ENCODE measurements at regions not wholly inside any gene's neighbourhood (a gene's known extent, or its start where the extent isn't known, plus 50 kb on each side); places are given as distances from the start of the nearest gene placed in this dataset.
"Not testable (repeated sequence)": the region's sequence is repeated elsewhere in the genome, so short reads cannot be mapped to it uniquely, and the experiment has no call there.

DNA sequence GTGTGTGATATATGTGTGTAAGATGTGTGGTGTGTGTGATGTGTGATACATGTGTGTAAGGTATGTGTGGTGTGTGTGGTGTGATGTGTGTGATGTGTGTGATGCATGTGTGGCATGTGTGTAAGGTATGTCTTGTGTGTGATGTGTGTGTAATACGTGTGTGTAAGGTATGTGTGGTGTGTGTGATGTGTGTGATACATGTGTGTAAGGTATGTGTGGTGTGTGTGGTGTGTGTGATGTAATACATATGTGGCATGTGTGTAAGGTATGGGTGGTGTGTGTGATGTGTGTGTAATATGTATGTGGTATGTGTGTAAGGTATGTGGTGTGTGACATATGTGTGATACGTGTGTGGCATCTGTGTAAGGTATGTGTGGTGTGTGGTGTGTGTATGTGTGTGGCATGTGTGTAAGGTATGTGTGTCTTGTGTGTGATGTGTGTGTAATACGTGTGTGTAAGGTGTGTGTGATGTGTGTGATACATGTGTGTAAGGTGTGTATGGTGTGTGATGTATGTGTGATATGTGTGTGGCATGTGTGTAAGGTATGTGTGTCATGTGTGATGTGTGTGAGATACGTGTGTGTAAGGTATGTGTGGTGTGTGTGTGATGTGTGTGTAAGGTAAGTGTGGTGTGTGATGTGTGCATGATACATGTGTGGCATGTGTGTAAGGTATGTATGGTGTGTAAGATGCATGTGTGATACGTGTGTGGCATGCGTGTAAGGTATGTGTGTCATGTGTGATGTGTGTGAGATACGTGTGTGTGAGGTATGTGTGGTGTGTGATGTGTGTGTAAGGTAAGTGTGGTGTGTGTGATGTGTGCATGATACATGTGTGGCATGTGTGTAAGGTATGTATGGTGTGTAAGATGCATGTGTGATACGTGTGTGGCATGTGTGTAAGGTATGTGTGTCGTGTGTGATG is 126.9 kb downstream of the COPS8 start:
- Histone ChIP-seq H3K4me1 (ENCODE audit: control insufficient read depth in 5 of 5, insufficient read depth in 5 of 5, low read length in 5 of 5) (peaks cover 8 to 20% (median 16%) of the 10 kb centered on the region in 5 donors), H3K27me3 (ENCODE audit: control insufficient read depth in 5 of 5, insufficient read depth in 4 of 5, low read length in 5 of 5) (peaks cover 0 to 11% (median 0%) of the 10 kb centered on the region in 5 donors)
- H3K4me3 ChIP-seq (ENCODE audit: low read depth in 1 of 5, low read length in 5 of 5); H3K27ac ChIP-seq (ENCODE audit: low read depth, low read length); H3K9me3 ChIP-seq (ENCODE audit: control insufficient read depth in 5 of 5, low read length in 5 of 5); H3K9ac ChIP-seq (ENCODE audit: low read length in 5 of 5); H3K36me3 ChIP-seq (ENCODE audit: control insufficient read depth in 5 of 5, insufficient read depth in 5 of 5, low read length in 5 of 5): not testable (repeated sequence)

DNA sequence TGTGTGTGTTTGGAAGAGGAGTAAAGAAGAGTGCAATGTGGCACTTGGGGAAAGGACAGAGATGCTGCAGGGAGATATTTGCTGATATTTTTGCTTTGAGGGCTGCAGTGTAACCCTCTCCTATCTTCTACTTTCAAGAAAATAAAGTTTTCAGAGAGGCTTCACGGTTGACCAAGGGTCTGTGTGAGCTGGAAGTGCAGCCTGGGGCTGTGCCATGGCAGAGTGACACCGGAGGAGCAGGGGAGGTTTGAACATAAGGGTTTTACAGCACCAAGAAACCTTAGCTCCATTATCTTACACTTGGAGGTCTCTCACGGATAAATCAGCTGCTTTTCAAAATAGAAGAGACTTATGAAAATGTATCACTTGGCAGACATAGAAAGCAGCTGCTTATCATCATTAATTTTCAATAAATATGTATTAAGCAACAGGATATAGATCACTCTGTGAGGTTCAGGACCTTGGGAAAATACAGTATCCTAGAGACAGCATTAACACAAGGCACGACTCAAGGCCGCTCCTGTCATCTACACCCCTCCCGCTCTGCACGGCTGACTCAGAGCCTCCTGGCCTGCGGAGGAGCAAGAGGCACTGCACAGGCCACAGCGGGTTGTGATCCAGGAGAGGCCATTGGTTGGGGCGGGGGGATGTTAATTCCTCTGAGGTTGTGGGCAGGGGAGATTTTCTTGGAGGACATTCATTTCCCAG is 127.8 kb downstream of the COPS8 start:
- Histone ChIP-seq H3K36me3 (ENCODE audit: control insufficient read depth in 5 of 5, insufficient read depth in 5 of 5, low read length in 5 of 5) (no peaks in the 10 kb centered on the region), H3K4me1 (ENCODE audit: control insufficient read depth in 5 of 5, insufficient read depth in 5 of 5, low read length in 5 of 5) (peaks cover 0 to 15% (median 7%) of the 10 kb centered on the region in 5 donors), H3K9me3 (ENCODE audit: control insufficient read depth in 5 of 5, low read length in 5 of 5) (no peaks in the 10 kb centered on the region), H3K27me3 (ENCODE audit: control insufficient read depth in 5 of 5, insufficient read depth in 4 of 5, low read length in 5 of 5) (peaks cover 0 to 11% (median 0%) of the 10 kb centered on the region in 5 donors), H3K4me3 (ENCODE audit: low read depth in 1 of 5, low read length in 5 of 5) (no peak overlapping the region), H3K9ac (ENCODE audit: low read length in 5 of 5) (no peak overlapping the region), H3K27ac (ENCODE audit: low read depth, low read length) (no peak overlapping the region)

DNA sequence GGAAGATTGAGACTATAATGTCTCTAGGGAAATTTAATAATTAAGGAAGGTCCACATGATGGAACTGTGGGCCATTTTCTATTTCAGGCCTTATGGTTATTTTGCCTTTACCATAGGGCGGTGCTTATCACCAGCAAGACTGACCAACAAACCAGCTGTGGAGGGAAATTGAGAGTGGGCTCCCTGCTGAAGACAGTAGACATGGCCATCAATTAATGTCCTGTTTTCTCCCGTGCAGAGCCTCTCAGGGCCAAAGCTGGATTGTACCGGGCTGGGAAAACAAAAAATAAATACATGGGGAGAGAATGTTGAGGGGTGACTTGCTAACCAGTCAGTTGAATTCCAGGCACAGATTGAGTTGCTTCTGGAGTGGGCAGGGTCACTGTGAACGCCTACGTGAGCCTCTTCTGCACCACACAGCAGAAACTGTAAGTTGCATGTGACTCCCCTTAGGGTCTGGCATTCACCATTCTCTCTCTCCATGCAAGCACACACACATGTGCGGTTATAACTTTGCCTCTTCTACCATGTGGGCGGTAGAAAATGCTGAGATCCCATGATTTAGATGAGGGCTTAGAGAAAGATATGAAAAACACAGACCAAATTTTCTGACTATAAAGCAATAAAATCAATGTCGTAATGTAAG is 128.5 kb downstream of the COPS8 start:
- H3K4me3 ChIP-seq (ENCODE audit: low read depth in 1 of 5, low read length in 5 of 5) = no peak overlapping the region
- no peaks in the 10 kb centered on the region for H3K9me3 ChIP-seq (ENCODE audit: control insufficient read depth in 5 of 5, low read length in 5 of 5)
- peaks cover 0 to 11% (median 0%) of the 10 kb centered on the region in 5 donors for H3K27me3 ChIP-seq (ENCODE audit: control insufficient read depth in 5 of 5, insufficient read depth in 4 of 5, low read length in 5 of 5)
- no peak overlapping the region for H3K9ac ChIP-seq (ENCODE audit: low read length in 5 of 5)
- no peaks in the 10 kb centered on the region for H3K36me3 ChIP-seq (ENCODE audit: control insufficient read depth in 5 of 5, insufficient read depth in 5 of 5, low read length in 5 of 5)
- peaks cover 0 to 9% (median 4%) of the 10 kb centered on the region in 5 donors for H3K4me1 ChIP-seq (ENCODE audit: control insufficient read depth in 5 of 5, insufficient read depth in 5 of 5, low read length in 5 of 5)
- H3K27ac ChIP-seq (ENCODE audit: low read depth, low read length) = no peak overlapping the region

DNA sequence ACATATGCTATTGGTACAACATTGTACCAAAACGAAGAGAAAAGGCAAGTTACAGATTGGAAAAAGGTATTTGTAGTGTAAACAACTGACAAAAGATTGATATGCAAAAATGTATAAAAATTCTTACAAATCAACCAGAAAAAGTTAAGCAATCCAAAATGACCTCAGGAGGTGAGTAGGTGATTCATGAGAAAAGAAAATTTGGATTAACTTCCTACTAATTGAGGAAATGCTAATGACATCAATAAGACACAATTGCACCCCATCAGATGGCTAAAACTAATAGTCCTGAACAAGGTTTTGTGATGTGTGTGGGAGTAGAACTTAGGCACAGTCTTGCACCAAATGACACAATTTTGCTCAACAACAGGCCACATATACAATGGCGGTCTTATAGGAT is 129.3 kb downstream of the COPS8 start:
- no peaks in the 10 kb centered on the region for H3K36me3 ChIP-seq (ENCODE audit: control insufficient read depth in 5 of 5, insufficient read depth in 5 of 5, low read length in 5 of 5)
- no peak overlapping the region for H3K4me3 ChIP-seq (ENCODE audit: low read depth in 1 of 5, low read length in 5 of 5)
- H3K4me1 ChIP-seq (ENCODE audit: control insufficient read depth in 5 of 5, insufficient read depth in 5 of 5, low read length in 5 of 5) = peaks cover 0 to 7% (median 3%) of the 10 kb centered on the region in 5 donors
- H3K27ac ChIP-seq (ENCODE audit: low read depth, low read length) = no peak overlapping the region
- peaks cover 0 to 8% (median 0%) of the 10 kb centered on the region in 5 donors for H3K27me3 ChIP-seq (ENCODE audit: control insufficient read depth in 5 of 5, insufficient read depth in 4 of 5, low read length in 5 of 5)
- no peaks in the 10 kb centered on the region for H3K9me3 ChIP-seq (ENCODE audit: control insufficient read depth in 5 of 5, low read length in 5 of 5)
- no peak overlapping the region for H3K9ac ChIP-seq (ENCODE audit: low read length in 5 of 5)

DNA sequence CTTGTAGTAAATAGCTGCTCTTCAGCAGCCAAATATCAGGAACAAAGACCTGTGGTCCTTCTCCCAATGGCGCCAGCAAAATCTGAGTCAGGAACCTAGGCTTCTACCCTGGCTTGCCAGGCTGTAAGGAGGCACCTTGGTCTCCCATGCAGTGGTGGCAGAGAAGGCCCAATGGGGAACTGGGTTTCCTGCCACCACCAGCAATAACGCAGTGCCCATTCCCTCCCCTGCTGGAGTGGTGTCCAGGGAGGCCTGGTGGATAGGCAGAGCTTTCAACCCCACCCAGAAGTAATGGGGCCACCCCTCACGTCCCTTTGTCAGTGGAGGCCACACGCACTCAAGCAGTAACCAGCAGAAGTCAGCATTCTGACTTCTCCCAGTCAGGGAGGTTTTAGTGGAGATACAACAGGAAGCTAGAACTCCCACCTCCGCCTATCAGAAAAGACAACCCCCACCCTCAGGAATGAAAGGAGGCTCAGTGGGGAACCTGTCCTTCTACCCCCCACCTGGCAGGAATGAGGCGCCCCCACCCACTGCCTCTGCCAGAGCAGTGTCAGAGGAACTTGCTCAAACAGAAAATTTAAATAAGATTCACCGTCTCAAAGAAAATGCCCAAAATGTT is 132.4 kb downstream of the COPS8 start:
- peaks cover 5 to 23% (median 21%) of the 10 kb centered on the region in 5 donors for H3K4me1 ChIP-seq (ENCODE audit: control insufficient read depth in 5 of 5, insufficient read depth in 5 of 5, low read length in 5 of 5)
- no peak overlapping the region for H3K9ac ChIP-seq (ENCODE audit: low read length in 5 of 5)
- H3K4me3 ChIP-seq (ENCODE audit: low read depth in 1 of 5, low read length in 5 of 5) = no peak overlapping the region
- no peak overlapping the region for H3K27ac ChIP-seq (ENCODE audit: low read depth, low read length)
- no peaks in the 10 kb centered on the region for H3K36me3 ChIP-seq (ENCODE audit: control insufficient read depth in 5 of 5, insufficient read depth in 5 of 5, low read length in 5 of 5)
- H3K9me3 ChIP-seq (ENCODE audit: control insufficient read depth in 5 of 5, low read length in 5 of 5) = no peaks in the 10 kb centered on the region
- H3K27me3 ChIP-seq (ENCODE audit: control insufficient read depth in 5 of 5, insufficient read depth in 4 of 5, low read length in 5 of 5) = no peaks in the 10 kb centered on the region

DNA sequence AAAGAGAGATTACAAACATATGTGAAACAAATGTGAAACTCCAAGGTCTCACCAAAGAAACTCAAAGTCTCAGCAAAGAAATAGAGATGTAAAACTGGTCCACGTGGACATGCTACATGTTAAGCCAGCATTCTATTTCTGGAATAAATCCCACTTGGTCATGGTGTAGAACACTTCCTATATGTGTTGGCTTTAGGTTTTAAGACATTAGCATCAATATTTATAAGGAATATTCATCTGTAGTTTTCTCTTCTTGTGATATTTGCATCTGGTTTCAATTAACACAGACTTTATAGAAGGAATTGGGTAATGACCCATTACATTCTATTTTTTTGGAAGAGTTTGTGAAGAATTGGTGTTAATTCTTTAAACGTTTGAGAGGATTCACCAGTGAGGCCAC is 133.1 kb downstream of the COPS8 start:
- no peaks in the 10 kb centered on the region for H3K27me3 ChIP-seq (ENCODE audit: control insufficient read depth in 5 of 5, insufficient read depth in 4 of 5, low read length in 5 of 5)
- no peak overlapping the region for H3K27ac ChIP-seq (ENCODE audit: low read depth, low read length)
- H3K4me1 ChIP-seq (ENCODE audit: control insufficient read depth in 5 of 5, insufficient read depth in 5 of 5, low read length in 5 of 5) = peaks cover 6 to 27% (median 25%) of the 10 kb centered on the region in 5 donors
- no peaks in the 10 kb centered on the region for H3K9me3 ChIP-seq (ENCODE audit: control insufficient read depth in 5 of 5, low read length in 5 of 5)
- H3K4me3 ChIP-seq (ENCODE audit: low read depth in 1 of 5, low read length in 5 of 5) = no peak overlapping the region
- no peak overlapping the region for H3K9ac ChIP-seq (ENCODE audit: low read length in 5 of 5)
- H3K36me3 ChIP-seq (ENCODE audit: control insufficient read depth in 5 of 5, insufficient read depth in 5 of 5, low read length in 5 of 5) = no peaks in the 10 kb centered on the region

DNA sequence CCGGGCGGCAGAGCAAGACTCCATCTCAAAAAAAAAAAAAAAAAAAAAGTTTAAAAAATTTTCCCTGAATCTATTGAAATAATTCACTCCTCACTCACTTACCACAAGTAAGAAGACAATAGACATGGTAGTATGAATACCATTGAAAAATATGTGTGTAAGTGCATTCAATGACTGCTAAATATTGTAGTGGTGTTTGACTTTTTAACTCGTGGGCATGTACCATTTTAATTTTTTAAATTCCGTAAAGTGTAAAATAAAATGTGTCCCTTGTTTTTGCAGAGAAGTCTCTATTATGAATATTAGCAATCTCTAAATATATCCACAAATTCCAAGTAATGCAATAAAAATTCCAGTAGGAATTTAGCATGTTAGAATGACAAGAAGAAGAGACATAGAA is 134.1 kb downstream of the COPS8 start:
- H3K27ac ChIP-seq (ENCODE audit: low read depth, low read length) = no peak overlapping the region
- H3K9ac ChIP-seq (ENCODE audit: low read length in 5 of 5) = no peak overlapping the region
- no peaks in the 10 kb centered on the region for H3K9me3 ChIP-seq (ENCODE audit: control insufficient read depth in 5 of 5, low read length in 5 of 5)
- no peaks in the 10 kb centered on the region for H3K36me3 ChIP-seq (ENCODE audit: control insufficient read depth in 5 of 5, insufficient read depth in 5 of 5, low read length in 5 of 5)
- no peak overlapping the region for H3K4me3 ChIP-seq (ENCODE audit: low read depth in 1 of 5, low read length in 5 of 5)
- peaks cover 6 to 30% (median 26%) of the 10 kb centered on the region in 5 donors for H3K4me1 ChIP-seq (ENCODE audit: control insufficient read depth in 5 of 5, insufficient read depth in 5 of 5, low read length in 5 of 5)
- H3K27me3 ChIP-seq (ENCODE audit: control insufficient read depth in 5 of 5, insufficient read depth in 4 of 5, low read length in 5 of 5) = no peaks in the 10 kb centered on the region

DNA sequence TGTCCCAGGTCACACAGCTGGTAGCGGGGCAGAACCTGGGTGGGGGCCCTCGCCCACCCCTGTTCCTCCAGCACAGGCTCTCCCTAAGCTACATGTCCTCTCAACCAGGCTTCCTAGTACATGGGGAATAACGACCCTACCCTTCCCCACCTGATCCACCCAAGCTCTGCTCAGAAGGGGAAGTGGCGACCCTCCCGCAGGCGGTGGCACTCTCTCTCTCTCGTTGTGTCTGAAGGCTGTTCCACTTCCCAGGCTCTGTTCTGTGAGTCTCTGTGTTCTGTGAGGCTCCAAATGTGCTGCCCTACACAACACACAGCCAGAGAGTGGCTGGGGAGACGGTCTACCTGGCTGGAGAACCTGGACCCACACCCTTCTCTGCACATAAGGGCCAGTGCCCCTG is 135.8 kb downstream of the COPS8 start:
- H3K4me3 ChIP-seq (ENCODE audit: low read depth in 1 of 5, low read length in 5 of 5) = no peak overlapping the region
- no peaks in the 10 kb centered on the region for H3K36me3 ChIP-seq (ENCODE audit: control insufficient read depth in 5 of 5, insufficient read depth in 5 of 5, low read length in 5 of 5)
- H3K4me1 ChIP-seq (ENCODE audit: control insufficient read depth in 5 of 5, insufficient read depth in 5 of 5, low read length in 5 of 5) = peaks cover 6 to 30% (median 26%) of the 10 kb centered on the region in 5 donors
- H3K27ac ChIP-seq (ENCODE audit: low read depth, low read length) = peak overlapping the region; percentile 64
- H3K27me3 ChIP-seq (ENCODE audit: control insufficient read depth in 5 of 5, insufficient read depth in 4 of 5, low read length in 5 of 5) = no peaks in the 10 kb centered on the region
- H3K9ac ChIP-seq (ENCODE audit: low read length in 5 of 5) = no peak overlapping the region
- H3K9me3 ChIP-seq (ENCODE audit: control insufficient read depth in 5 of 5, low read length in 5 of 5) = no peaks in the 10 kb centered on the region

DNA sequence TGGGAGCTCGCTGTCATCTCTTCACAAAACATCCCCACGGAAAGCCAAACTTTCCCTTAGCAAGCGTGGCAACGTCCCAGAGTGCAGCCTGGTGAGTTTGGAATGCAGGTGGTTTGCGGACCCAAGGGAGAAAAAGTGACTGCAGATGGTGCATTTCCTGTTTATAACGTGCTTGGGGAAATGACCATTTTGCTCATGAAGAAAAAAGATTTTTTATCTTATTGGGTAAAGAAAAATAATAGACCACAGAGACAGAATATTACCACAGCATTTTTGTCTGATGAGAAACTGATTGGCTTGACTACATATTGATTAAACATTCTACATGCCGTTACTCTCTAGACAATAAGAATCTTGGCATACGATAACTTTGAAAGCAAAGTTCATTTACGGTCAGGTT is 136.5 kb downstream of the COPS8 start:
- no peak overlapping the region for H3K9ac ChIP-seq (ENCODE audit: low read length in 5 of 5)
- H3K4me3 ChIP-seq (ENCODE audit: low read depth in 1 of 5, low read length in 5 of 5) = no peak overlapping the region
- no peaks in the 10 kb centered on the region for H3K9me3 ChIP-seq (ENCODE audit: control insufficient read depth in 5 of 5, low read length in 5 of 5)
- peaks cover 6 to 30% (median 26%) of the 10 kb centered on the region in 5 donors for H3K4me1 ChIP-seq (ENCODE audit: control insufficient read depth in 5 of 5, insufficient read depth in 5 of 5, low read length in 5 of 5)
- peak overlapping the region; percentile 75 for H3K27ac ChIP-seq (ENCODE audit: low read depth, low read length)
- H3K27me3 ChIP-seq (ENCODE audit: control insufficient read depth in 5 of 5, insufficient read depth in 4 of 5, low read length in 5 of 5) = no peaks in the 10 kb centered on the region
- H3K36me3 ChIP-seq (ENCODE audit: control insufficient read depth in 5 of 5, insufficient read depth in 5 of 5, low read length in 5 of 5) = no peaks in the 10 kb centered on the region

Data from subcutaneous abdominal adipose tissue (tissue), 5 donors.